ENCODE measurements at regions not wholly inside any gene's neighbourhood (a gene's known extent, or its start where the extent isn't known, plus 50 kb on each side); places are given as distances from the start of the nearest gene placed in this dataset.

DNA sequence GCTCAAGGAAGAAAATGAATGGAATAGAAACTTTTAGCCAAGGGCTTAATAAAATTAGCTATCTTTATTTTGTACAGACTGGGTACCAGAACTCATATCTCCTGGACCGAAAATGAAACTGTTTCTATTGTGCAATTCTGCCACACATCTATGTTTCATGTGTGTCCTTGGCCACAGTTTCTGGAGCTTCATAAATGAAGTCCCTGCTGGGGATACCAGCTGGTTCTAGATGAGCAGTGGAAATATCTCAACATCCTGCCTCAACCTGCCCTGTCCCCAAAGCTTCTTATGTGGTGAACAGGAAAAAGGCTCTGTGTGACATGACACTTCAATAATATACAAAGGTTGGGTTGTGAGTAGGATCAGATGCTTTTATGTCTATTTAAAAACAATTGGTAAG lies 310.1 kb upstream of the SORCS1 start:
- TF ChIP-seq, protein P1, sequence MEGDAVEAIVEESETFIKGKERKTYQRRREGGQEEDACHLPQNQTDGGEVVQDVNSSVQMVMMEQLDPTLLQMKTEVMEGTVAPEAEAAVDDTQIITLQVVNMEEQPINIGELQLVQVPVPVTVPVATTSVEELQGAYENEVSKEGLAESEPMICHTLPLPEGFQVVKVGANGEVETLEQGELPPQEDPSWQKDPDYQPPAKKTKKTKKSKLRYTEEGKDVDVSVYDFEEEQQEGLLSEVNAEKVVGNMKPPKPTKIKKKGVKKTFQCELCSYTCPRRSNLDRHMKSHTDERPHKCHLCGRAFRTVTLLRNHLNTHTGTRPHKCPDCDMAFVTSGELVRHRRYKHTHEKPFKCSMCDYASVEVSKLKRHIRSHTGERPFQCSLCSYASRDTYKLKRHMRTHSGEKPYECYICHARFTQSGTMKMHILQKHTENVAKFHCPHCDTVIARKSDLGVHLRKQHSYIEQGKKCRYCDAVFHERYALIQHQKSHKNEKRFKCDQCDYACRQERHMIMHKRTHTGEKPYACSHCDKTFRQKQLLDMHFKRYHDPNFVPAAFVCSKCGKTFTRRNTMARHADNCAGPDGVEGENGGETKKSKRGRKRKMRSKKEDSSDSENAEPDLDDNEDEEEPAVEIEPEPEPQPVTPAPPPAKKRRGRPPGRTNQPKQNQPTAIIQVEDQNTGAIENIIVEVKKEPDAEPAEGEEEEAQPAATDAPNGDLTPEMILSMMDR (IDR thresholded peaks at IDR 0.05) = no peak
- no peak for TF ChIP-seq EZH2 (IDR thresholded peaks at IDR 0.05; ENCODE audit: borderline replicate concordance, insufficient read depth, low read depth, low read length, poor library complexity, severe bottlenecking)

Measured in B cell (primary cell).